GM19328 (cell line): ENCODE measurements at regions not wholly inside any gene's neighbourhood (a gene's known extent, or its start where the extent isn't known, plus 50 kb on each side); places are given as distances from the start of the nearest gene placed in this dataset.
A peak's percentile ranks its signal among the peaks of the same experiment; 100 is the strongest.
"Not testable (repeated sequence)": the region's sequence is repeated elsewhere in the genome, so short reads cannot be mapped to it uniquely, and the experiment has no call there.

ENCODE experiments used
- ATAC-seq: cut with Tn5 transposase; IDR thresholded peaks from one replicate; pipeline ENCODE4 v1.9.1; 2021; ENCODE audit warnings: mild to moderate bottlenecking, moderate library complexity; ENCODE audit not compliant: unreplicated experiment

DNA sequence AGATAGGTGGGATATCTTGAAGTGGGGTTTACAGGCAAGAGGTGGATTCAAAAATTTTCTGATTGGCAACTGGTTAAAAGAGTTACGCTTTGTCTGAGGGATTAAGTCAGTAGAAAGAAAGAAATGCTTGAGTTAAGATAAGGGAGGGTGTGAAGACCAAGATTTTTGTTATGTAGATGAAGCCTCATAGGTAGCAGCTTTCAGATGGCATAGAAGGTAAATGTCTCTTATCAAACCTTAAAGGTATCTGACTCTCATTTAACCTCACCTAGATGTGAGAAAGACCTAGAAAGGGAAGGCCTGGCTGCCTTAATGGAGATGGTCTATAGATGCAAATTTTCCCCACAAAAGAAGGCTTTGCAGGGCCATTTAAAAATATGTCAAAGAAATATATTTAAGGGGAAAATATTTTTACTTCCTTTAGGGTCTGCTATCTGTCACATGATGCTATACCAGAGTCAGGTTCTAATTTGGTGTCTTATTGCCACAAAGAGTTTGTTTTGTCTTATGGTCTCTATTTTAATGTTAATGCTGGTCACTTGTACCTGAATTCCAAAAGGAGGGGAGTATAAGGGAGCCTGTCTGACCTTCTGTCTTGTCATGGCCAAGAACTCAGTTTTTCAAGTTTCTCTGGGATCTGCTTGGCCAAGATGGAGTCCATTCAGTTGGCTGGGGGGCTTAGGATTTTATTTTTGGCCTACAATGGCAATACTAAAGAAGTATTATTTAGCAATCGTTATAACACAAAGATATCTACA lies 699.1 kb upstream of the AMOT start:
- no peak for ATAC-seq

DNA sequence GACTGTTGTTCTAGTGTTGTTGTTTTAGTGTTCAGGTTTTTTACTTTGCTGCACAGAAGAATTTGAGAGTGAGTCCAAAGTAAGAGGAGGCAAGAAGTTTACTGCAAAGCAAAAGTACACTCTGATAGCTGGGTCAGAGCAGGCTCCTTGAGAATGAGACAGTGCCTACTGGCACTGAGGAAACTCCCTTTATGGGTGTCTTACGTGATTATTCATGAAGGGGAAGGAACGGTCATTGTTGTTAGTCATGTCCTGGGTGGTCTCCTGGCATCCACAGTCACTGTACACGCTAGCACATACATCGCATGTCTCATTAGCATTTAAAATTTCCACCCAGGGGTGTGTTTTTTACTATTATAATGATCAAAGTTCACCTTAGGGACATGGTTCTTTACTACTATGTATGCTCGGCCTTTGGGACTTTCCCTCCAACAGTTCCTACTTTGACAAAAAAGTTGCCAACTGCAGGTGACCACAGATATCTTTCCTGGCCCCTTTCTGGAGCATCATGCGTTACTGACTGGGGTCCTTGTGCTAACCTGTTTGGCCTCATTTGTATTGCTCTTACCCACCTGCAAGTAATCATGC lies 688.9 kb upstream of the AMOT start:
- no peak for ATAC-seq

DNA sequence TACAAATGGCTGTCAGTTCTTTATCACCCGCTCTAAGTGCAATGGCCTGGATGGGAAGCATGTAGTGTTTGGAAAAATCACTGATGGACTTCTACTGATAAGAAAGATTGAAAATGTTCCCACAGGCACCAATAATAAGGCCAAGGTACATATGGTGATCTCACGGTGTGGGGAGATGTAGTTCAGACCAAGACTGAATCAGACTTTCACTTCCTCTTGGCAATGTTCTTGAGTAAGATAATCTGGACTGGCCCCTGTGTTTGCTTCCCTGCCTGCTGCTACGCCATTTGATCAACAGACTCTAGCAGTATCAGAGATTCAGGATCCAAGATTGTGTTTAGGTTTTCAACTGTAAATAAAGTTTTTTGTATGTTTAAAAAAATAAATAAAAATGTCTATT lies 682.2 kb upstream of the AMOT start:
- peak; percentile 100 for ATAC-seq

DNA sequence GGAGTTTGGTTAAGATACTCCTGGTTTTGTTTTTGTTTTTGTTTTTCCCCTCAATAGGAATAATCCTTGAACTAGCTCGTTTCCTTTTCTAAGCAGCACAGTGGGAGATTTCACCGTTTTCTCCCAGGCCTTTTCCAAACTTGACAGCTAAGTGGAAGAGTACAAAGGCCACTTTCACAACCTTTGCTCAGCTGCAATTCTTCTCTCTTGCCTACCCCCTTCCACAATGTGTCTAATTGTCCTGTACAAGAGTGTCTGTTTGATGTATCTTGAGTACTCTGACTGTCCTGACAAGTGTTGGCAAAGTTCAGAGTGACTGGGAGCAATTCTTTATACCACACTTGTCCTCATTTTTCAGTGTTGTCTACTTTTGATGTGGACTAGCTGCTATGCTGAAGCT lies 674.3 kb upstream of the AMOT start:
- no peak for ATAC-seq

DNA sequence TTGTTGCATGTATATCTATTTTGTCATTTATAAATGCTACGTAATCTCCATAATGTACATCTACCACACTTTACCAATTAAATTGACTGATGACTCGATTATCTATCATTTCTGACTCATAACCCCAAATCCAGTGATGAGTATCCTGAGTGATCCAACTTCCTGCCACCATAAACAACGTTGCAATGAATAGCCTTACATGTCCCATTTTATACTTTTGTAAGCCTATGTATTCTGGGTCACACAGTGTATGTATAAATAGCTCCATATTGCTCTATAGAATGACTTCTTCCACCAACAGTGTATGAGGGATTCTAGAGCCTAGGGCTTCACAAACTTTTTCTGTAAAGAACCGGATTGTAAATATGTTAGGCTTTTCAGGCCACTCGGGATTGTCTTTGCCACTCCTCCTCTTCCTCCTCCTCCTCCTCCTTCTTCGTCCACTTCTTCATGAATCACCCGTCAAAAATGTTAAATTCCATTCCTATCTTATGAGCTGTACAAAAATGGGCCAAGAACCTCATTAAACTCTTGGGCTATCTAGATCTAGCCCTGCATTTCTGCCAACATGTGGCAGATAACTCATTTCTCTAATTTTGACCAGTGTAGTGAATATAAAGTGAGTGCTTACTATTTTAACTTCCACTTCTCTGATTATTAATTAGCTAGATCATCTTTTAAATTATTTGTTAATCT lies 672.2 kb upstream of the AMOT start:
- ATAC-seq = no peak

DNA sequence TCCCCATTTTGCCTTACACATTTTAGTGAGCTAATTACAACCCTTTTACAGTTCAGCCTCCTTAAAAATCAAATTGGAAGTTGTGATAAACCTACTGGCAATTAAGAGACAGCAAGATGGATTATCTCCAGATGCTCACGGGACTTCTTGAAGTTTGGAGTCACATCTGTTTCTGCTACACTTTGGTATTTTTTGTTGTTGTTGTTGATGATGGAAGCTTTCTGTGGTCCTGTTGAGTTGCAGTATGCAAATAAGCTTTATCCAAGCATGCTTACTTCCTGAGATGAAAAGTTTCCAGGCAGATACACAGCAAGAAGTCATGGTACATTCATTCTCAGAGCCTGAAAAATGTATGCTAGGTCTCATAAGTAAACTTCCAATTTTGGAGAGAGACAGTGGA lies 670.0 kb upstream of the AMOT start:
- ATAC-seq = no peak

DNA sequence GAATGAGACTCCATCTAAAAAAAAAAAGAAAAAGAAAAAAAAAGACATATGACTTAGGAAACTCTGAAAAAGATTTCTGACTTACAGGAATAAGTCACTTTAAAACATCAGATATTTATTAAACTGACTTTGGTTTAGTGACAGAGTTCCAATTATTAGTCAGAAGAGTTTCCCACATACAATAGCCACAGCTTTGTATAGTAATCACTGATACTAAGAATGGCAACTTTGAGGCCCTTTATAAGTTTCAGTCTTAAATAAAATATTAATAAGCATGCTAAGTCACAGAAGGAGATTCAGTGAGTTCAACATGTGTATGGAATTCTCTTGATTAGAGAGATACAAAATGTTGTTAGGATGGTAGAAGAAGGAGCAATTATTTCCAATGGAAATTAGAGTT lies 652.3 kb upstream of the AMOT start:
- no peak for ATAC-seq

DNA sequence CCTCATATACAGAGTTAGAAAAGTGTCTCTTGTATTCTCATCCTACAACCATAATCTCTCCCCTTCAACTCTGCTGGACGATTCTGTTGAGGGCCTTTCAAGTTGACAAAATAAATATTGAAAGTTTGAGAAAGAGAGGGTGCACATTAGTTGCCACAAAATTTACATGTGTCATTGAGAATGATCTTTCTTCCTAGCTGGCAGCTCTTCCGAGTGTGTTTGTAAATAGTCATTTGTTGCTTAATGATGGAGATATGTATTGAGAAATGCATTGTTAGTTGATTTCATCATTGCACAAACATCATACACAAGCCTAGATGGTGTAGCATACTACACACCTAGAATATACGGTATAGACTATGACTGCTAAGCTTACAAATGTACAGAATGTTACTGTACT lies 632.8 kb upstream of the AMOT start:
- ATAC-seq = no peak

DNA sequence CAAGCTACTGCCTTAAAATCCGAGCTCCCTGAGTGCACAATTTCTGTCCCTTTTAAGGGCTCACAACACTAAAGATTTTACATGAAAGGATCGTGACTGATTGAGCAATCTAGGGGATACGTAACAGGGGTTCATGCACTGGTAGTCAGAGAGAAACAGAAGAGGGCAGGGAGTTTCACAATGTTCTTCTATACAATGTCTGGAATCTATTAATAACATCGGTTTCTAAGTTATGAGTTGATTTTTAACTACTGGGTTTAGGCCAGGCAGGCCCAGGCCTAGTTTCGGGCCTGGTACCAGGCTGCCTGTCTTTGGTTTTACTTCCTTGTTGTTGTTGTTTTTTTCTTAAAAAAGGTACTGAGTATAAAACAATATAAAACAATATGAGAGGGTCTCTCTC lies 632.4 kb upstream of the AMOT start:
- not testable (repeated sequence) for ATAC-seq

DNA sequence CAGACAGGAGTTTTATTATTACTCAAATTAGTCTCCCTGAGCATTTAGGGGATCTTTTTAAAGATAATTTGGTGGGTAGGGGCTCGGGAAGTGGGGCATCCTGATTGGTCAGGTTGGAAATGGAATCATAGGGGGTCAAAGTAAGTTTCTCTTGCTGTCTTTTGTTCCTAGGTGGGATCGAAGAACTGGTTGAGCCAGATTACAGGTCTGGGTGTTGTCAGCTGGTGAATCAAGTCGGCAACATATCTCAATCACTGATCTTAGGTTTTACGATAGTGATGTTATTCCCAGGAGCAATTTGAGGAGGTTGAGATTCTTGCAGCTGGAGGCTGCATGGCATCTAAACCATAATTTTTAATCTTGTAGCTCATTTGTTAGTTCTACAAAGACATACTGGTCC lies 629.5 kb upstream of the AMOT start:
- ATAC-seq = no peak

DNA sequence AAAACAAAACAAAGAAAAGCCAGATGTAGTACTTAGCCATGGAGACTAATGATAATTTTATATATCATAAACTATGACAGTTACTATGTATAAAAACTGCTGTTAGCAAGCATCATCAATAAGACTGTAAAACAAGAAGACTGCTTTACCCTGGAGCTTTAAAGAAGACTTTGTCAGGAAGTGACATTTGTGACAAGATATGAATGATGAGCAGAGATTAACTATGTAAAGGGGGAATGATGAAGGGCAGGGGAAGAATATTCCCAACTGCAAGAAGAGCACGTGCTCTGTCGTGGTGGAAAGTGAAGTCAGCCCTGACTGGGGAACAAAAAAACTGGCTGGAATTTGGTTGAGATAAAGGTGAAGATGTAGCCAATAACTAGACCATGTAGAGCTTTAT lies 617.1 kb upstream of the AMOT start:
- no peak for ATAC-seq

DNA sequence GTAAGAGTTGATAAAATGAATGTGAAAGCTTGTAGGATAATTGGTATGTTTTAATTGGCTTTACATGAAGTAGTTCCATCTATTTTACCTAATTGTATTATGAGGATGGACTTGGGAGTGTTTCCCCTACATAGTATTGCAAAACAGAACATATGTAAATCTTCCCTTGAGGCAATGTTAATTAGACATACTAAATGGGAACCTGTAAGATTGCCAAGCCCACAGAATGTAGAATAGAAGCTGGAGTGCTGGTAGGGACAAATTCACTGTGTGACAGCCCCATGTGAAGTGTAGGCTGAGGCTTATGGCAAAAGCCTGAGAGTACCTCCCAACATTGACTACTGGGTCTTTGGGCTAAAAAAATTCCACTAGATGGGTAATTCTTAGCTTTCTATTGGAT lies 615.0 kb upstream of the AMOT start:
- ATAC-seq = no peak

DNA sequence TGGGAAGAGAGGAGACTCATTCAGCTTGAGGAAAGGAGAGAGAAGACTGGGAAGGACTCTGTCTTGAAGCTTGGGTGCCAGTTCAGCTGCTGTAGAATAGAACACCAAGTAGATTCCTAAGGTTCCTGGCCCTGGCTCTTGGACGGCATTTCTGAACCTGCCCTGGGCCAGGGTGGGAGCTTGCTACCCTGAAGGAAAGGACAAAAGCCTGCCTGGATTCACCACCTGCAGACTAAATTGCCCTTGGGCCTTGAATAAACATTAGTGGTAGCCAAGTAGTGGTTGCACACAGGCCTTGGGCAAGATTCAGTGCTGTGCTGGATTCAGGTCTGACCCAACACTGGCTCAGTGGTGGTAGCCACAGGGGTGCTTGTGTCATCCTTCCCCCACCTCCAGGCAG lies 588.4 kb upstream of the AMOT start:
- no peak for ATAC-seq

DNA sequence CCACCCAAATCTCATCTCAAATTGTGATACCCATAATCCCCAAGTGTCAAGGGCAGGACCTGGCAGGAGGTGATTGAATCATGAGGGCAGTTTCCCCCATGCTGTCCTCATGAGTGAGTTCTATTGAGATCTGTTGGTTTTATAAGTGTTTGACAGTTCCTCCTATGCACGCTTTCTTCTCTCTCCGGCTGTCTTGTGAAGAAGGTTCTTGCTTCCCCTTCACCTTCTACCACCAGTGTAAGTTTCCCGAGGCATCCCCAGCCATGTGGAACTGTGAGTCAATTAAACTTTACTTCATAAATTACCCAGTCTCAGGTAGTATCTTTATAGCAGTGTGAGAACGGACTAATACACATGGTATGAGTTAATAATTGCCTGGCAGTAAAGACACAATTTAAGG lies 581.7 kb upstream of the AMOT start:
- no peak for ATAC-seq

DNA sequence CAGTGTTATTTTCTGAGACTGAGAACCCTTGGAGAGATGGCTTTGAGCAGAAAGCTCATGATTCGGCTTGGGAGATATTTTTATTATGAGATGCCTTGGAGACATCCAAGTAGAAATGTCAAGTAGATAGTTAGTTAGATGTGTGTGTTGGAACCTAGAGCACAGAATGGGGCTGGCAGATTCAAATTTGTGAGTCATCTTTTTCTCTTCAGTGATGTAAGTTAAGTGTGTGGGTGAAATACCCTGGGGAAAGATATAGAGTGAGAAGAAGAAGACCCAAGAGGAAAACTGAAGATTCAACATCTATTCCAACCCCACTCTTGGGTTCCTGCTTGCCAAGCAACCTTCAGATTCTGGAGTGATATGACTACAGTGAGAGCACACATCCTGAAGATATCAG lies 580.8 kb upstream of the AMOT start:
- ATAC-seq = no peak

DNA sequence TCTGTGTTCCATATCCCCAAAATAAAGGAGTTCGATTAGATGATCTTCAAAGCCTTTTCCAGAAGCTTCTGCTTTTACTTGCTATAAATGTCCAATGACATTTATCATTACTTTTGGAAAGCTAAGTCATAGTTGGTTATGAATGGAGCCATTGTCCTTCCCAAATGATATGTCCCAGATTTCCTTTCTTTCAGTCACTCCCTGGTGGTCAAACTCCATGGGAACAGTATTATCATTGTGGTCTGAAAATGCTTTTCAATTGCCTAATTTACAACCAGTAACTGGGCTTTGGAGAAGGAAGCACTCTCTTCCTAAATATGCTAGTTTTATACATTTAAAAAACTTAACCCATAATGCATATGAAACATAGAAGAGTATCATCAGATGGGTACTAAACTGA lies 571.5 kb upstream of the AMOT start:
- ATAC-seq = no peak

DNA sequence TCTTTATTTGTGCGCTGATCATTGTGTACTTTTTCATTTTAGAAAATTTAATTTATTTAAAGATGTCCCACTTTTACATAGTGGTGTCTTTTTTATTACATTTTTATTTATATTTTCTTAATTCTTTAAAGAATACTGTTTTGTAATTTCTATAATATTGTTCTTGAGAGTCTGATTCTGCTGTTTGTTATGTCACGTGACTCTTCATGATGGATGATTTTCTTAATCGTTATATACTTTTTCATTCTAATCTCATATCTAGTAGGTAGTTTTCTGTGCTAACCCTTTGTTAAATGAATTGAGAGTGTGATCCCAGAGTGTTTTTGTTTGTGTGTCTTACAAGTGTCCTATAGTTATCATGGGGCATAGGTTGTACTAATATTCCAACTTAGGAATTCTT lies 568.2 kb upstream of the AMOT start:
- ATAC-seq = no peak

DNA sequence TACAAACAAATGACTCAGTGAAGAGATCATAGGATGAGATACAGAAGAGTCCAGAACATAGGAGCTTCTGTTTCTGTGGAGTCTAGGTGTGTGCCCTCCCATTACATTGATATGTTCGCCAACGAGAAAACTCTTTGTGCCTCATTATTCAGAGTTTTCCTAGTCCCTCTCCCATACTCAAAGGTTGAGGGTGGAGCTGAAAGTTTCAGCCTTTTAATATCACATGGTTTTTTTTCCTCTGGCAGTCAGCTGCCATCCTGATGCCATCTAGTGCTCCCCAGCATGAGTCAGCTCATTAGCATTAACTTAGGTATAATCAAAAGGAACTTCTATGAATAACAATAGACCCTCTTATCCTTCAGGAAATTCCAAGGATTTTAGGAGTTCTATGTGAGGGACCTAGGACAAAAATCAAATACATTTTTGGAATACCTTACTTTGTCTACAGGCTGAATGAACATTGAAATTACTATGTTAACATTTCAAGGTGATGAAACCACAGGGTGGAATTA lies 559.6 kb upstream of the AMOT start:
- no peak for ATAC-seq

DNA sequence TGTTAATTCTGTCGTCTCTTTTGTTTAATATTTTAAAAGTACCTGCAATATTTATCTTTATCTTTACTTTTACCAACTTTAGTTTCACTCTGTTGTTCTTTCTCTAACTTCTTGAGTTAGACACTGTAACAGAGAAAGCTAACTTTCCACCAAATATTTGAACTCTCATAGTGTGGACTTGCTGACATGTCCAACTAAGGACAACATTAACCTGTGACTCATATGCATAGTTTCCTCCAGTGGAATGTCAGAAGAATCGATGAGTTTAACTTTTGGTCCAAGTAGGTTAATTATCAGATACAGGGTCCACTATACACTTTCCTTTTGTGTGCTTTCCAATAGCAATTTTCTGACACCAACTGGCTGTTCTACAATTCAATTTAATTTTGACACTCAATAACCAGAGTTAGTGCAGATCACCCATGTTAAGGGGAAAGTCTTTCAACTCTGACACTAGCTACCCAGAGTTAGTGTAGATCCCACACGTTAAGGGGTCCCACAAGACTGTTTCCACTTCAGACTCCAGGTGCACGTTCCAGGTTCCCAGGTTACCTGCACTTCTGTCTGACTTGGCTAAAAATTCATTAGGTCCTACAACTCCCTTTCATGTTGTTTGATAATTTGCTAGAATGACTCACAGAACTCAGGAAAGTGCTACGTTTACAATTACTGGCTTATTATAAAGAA lies 559.0 kb upstream of the AMOT start:
- no peak for ATAC-seq

DNA sequence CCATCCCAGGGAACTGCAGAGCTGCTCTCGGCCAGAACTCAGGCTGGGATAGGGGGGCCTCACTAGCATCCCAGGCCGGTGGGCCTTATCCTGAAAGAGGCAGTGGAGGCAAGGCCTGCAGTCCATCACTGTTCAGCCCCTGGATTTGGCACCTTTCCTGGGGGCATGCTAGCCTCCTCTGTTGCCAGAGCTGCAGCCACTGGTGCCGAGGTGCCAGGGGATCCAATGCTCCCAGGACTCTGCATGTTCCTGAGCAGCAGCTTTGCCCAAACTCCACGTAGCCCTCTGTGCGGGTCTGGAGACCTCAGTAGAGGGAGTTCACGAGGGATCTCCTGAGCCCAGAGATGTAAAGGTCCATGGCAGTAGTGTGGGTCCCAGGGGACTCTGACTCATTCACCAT lies 551.7 kb upstream of the AMOT start:
- ATAC-seq = no peak

DNA sequence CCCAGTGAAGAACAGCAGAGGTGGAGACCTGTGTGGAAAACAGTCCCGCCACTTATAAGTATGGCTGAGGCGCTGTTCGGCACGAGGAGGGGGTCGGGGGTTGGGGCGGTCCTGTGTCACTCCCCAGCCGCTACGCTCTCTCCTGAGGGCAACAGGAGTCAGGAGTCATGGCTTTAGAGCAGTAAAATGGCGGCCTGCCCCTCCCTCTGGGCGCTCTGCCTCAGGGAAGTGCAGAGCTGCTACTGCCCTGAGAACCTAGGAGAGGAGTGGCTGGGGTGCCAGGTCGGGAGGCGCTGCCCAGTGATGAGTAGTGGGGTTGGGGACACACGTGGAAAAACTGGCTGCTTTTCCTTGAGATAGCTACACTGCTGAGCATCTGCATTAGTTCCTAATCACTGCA lies 551.2 kb upstream of the AMOT start:
- no peak for ATAC-seq

DNA sequence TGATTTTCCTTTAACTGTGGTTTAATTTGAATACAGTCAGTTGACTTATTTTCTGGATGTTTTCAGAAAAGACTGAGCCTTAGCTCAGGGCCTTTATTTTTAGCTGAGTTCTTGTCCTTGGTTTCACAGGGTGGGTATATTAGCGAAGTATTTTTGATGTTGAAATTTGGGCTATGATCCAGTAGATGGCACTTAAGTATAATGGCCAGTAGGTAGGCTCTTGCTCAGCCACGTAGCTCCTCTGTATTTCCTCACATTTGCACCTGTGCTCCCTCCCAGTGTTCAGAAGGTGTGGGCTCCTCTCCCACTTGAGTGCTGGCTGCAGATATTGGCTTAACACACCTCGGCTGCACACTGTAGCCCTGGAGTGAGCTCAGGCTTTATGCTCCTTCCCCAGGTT lies 549.9 kb upstream of the AMOT start:
- no peak for ATAC-seq
